ENCODE measurements at regions not wholly inside any gene's neighbourhood (a gene's known extent, or its start where the extent isn't known, plus 50 kb on each side); places are given as distances from the start of the nearest gene placed in this dataset.

DNA sequence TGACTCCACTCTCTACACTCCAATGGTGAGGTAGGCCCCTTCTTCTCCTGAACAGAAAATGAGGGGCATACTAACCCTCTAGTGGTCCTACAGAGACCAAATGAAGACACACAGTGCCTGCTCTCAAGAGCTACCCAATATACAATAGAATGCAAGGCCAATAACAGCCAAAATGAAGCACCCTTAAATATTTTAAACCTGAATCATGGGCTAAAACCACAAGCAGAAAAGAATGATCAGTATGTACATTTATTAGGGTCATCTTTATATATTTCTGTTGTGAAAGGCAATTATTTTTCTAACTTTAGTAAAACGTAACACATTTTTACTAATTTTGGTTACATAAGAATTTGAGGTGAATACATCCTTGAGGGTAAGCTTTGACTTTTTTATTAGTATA, 49.9 kb upstream of the COL1A2 start:
- no peak for TF ChIP-seq EZH2 (IDR thresholded peaks at IDR 0.05; ENCODE audit: low read depth)
- TF ChIP-seq, protein P1, sequence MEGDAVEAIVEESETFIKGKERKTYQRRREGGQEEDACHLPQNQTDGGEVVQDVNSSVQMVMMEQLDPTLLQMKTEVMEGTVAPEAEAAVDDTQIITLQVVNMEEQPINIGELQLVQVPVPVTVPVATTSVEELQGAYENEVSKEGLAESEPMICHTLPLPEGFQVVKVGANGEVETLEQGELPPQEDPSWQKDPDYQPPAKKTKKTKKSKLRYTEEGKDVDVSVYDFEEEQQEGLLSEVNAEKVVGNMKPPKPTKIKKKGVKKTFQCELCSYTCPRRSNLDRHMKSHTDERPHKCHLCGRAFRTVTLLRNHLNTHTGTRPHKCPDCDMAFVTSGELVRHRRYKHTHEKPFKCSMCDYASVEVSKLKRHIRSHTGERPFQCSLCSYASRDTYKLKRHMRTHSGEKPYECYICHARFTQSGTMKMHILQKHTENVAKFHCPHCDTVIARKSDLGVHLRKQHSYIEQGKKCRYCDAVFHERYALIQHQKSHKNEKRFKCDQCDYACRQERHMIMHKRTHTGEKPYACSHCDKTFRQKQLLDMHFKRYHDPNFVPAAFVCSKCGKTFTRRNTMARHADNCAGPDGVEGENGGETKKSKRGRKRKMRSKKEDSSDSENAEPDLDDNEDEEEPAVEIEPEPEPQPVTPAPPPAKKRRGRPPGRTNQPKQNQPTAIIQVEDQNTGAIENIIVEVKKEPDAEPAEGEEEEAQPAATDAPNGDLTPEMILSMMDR (conservative IDR thresholded peaks at IDR 0.05): no peak
